GM19099 (cell line): ENCODE measurements at regions not wholly inside any gene's neighbourhood (a gene's known extent, or its start where the extent isn't known, plus 50 kb on each side); places are given as distances from the start of the nearest gene placed in this dataset.

ENCODE experiments used
- POLR2A ChIP-seq: IDR thresholded peaks from 3 replicates; pipeline ENCODE4 v1.6.1; 2011; ENCODE audit warnings: low read depth; ENCODE audit not compliant: insufficient read length; ENCODE audit errors: extremely low read depth

DNA sequence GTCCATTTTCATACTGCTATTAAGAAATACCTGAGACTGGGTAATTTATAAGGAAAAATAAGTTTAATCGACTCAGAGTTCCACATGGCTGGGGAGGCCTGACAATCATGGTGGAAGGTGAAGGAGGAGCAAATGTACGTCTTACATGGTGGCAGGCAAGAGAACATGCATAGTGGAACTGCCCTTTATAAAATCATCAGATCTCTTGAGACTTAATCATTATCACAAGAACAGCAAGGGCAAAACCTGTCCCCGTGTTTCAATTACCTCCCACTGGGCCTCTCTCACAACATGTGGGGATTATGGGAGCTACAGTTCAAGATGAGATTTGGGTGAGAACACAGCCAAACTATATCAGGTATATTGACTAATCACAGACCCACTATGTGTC, 370.2 kb upstream of the USP24 start:
- no peak for TF ChIP-seq POLR2A

DNA sequence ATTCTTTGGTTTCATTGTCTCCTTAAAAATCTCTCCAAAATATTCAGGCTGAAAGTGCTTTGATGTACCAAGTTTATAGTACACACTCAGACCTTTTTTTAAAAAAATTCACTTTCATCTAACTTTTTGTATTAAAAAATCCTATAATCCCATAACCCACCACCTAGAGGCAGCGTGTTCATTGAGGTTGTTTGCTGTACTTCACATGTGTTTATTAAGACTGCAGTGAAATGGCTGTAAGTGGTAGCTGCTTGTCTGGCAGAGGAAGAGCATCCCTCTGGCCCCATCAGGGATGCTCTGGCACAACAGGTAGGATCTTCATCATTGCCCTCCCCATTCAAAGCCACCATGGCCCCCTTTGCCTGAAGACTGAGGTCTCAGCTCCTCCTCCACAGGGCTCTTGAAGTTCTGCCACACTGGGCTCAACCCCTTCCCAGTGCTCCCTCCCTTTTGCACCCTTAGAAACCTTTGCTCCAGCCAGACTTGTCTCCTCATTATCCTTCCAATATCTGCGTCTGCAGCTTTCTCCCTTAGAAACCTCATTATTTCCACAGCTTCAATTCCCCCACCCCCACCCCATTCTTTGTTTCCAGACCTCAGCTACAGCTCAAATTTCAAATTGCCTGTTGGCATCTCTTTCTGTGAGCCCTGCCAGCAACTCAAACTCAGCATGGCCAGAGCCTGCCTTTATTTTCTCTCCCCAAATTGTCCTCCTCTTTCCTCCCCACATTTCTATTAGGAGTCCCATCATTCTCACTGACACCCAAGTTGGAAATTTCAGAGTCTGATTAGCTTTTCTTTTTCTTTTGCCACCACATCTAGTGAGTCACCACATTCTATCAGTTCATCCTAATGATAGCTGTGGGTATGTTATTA, 369.6 kb upstream of the USP24 start:
- no peak for TF ChIP-seq POLR2A

GRCh38 chr1:55582084-55582483, 366.9 kb upstream of the USP24 start:
- TF ChIP-seq POLR2A = no peak

DNA sequence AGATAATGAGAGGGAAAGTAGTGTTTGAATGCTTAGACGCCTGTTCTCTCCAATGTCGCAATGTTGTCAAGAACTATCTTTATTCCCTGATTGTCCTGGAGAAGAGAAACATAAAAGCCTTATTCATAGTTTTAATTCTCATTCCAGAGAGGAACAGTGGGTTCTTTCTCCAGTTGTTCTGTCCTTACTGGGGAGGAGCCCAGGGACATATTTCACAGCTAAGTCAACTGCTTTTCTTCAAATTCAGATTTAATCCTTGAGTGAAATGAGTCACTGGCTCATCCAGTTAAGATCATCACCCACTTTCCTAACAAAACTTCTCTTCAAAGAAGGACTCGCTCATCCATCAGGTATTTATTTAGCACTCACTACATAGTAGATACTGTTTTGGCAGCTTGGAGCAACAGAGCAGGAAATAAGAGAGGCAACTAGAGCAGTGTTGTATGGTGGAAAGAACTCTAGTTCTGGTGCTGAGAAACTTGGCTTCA, 365.7 kb upstream of the USP24 start:
- no peak for TF ChIP-seq POLR2A

DNA sequence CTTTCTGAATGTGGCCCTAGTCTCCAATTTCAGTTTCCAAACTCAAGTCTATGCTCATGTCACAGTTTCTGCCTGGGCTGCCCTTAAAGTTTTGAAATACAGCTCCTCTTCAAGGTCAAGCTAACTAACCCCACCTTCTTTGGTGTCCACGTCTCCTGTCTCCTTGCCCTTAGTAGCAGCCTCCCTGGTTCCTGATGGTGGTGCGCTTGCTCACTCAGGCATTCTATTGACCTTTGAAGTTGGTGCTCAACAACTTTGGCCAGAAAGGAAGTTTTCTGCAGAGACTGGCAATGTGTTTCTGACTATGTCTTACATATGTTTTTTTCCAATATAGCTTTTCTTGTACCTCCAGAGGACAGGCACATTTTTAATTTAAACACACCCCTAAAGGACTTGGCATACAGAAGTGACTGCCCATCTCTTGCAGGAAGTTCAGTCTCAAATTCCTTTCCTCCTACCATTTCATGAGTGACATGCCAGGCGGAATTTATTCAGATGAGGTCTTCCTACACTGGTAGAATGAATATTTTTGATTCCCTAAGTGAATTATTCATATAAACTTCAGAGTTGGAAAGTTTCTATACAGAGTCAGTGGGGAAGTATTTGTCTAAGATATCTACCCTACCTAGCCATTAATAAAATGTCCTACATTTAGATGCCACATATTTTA, 364.3 kb upstream of the USP24 start:
- no peak for TF ChIP-seq POLR2A

- no peak for TF ChIP-seq POLR2A
Measured at GRCh38 chr1:55578646-55579045, 363.5 kb upstream of the USP24 start.

GRCh38 chr1:55575571-55576279, 360.6 kb upstream of the USP24 start:
- TF ChIP-seq POLR2A = no peak

DNA sequence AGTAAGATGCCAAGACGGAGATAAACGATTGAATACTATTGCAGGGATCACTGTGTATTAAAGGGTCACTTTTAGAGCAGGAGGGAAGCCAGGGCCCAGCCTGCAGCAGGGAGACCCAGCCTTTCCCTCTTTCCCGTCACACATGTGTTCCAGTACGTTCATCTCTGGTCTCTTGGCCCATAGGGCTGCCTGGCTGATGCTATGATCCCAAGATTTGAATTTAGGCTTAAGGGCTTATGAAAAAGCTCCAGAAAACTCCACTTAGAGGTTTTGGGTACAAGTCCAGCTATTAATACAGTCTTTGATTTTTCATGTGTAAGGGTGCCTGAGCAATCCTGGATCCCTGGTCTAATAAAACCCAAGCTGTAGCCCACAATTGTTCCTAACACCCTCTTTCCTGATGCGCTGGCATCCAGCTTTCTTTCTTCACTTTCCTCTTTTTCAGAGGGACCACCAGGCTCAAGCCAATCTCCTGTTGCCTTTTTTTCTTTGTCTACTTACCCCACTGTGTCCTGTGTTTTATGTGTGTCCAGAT, 359.6 kb upstream of the USP24 start:
- no peak for TF ChIP-seq POLR2A

DNA sequence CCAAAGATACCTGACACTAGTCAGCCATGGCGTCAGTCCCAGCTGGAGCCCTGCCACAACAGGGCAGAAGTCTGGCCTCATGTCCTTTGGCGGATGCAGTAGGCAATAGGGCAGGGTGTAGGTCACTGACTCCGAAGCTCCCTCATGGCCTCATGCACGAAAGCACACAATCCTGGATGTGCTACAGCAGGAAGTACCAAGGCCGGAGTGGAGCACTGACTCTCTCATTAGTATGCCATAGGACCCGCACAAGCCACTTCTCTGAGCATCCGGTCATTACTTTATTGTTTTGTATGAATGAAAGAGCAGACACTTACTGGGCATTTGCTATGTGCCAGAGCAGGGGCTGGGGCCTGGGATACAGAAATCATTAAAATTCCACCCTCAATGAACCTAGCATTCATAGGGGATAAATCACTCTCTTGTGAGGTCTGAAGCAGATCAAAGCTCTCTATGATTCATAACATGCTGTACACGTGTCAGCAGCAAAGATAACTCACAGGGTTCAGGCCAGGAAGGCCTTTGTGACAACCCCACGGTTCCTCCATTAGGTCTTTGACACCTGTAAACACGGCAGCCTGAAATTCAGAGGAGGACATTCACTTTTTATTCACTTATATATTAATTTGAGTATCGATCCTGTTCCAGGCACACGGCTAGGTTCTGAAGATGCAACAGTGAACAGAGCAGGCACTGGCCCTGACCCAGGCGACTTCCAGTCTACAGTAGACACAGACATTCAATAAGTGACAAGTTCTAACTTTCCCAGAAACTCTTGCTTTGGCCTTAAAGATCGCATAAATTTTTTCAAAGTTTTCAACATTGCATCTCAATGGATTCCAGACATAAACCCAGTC, 357.9 kb upstream of the USP24 start:
- TF ChIP-seq POLR2A = no peak

- no peak for TF ChIP-seq POLR2A
Measured at GRCh38 chr1:55571767-55572166, 356.6 kb upstream of the USP24 start.

DNA sequence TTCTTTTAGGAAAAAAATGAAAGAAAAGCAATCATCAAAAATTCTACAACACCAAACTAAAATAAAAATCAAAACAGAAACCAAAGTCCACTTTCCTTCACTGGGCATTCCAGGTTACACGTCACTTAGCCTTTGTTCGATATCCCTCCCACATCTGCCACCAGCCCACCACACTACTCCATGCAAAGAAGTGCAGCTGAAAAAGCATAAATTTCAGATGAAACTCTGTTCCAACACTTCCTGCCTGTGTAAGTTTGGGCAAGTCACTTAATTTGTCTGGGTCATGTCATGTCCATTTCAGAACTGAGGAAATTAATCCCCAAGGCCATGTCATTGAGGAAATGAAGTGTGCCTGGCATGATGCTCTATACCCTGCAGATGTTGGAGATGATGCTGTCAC, 354.3 kb upstream of the USP24 start:
- TF ChIP-seq POLR2A = no peak

- no peak for TF ChIP-seq POLR2A
Measured at GRCh38 chr1:55568732-55569131, 353.6 kb upstream of the USP24 start.

DNA sequence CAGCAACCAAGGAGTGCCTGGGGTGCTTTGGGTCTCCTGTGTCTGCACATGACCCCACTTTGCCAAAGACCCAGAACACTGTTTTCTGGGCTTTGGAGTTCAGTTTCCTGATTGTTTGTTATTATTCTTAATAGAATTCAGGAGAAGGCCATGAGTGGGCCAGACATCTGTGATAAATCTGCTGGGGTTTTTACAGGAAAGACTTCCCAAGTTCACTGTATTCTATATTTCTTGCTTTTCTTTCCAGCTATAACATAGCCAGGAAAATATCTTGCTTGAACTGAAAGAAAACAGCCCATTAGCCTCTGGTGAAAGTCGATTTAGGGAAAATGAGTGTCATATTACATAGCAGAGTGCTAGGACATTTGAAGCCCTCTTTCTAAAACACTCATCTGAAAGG, 345.1 kb upstream of the USP24 start:
- no peak for TF ChIP-seq POLR2A

GRCh38 chr1:55559842-55560241, 344.7 kb upstream of the USP24 start:
- no peak for TF ChIP-seq POLR2A

GRCh38 chr1:55559161-55559611, 344.0 kb upstream of the USP24 start:
- no peak for TF ChIP-seq POLR2A

- TF ChIP-seq POLR2A = no peak
Measured at GRCh38 chr1:55558515-55558914, 343.4 kb upstream of the USP24 start.
